Stimulated activated CD4-positive, alpha-beta T cell treated with anti-CD3 and anti-CD28 coated beads, Interleukin-1b, Interleukin-23, amount 100 ng/mL, for 48 hours (primary cell): ENCODE measurements at regions not wholly inside any gene's neighbourhood (a gene's known extent, or its start where the extent isn't known, plus 50 kb on each side); places are given as distances from the start of the nearest gene placed in this dataset.

Source experiments
- DNase-seq: peaks from one replicate; pipeline ENCODE4 v3.0.0-alpha.2; 2020

DNA sequence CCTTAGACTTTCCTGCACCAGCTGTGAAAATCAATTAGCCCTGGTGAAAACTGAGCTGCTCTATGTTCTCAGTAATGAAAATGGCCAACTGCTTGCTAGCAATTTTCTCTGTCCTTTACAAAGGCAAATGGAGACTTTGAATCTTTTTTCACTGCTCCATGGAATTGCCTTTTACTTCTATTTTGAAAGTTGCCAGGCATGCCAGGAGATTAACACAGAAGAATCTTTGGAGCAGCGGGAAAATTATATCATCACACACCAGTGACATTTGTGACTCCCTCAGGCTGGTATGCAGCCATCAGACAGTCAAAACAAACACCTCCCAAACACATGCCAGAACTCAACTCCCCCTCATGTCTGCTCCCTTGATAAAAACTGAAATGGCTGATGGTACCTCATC lies 872.0 kb upstream of the FLRT2 start:
- no peak for DNase-seq

DNA sequence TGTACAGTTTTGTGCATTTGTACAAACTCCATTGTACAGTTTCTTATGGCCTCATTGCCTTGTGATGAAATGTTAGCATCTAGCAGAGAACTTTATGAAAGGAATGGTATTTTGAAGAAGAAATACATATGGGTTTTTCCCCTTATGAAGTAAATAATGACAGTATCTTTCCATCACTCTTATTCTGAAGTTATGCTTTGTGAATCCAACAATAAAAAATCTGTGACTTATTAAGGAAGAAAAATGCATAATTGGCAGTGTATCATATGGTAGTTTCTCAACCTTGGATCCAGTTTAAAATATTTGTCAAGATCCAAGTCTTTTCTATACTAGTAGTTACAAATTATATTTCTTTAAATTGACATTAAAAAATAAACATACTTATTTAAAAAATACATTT lies 859.1 kb upstream of the FLRT2 start:
- no peak for DNase-seq

DNA sequence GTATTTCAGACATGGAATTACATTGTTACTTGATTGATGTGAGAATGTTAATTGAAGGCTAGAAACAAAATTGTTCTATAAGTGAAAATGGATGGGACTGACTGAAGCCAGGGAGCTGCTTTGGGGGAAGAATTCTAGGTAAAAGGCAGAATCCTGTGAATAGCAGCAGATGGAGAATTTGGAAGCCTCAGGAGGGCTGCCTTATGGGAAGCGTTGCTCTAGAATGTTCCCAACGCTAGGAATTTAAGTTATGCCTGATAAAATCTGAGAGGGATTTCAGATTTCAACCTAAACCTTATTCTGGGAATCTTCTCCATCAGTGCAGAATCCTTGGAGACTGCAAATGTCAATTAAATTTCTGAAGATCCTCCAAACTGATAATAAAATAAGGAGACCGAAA lies 858.2 kb upstream of the FLRT2 start:
- DNase-seq, result no peak

DNA sequence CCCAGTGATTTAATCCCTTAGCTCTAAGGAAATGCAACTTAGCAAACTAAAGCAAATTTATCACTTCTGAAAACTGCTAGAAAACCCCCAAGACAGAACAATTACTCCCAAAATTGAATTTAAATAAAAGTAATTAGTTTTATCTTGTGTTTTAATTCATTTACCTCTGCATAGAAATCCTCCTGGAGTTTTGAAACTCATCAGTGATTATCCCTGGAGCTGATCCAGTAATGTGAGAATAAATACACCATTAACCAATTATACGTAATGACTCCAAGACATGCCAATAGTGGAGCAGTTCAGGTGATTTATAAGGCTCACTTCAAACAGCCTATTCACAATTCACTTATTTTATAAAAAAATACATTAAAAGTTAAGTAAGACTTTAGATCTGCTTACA lies 855.3 kb upstream of the FLRT2 start:
- no peak for DNase-seq

DNA sequence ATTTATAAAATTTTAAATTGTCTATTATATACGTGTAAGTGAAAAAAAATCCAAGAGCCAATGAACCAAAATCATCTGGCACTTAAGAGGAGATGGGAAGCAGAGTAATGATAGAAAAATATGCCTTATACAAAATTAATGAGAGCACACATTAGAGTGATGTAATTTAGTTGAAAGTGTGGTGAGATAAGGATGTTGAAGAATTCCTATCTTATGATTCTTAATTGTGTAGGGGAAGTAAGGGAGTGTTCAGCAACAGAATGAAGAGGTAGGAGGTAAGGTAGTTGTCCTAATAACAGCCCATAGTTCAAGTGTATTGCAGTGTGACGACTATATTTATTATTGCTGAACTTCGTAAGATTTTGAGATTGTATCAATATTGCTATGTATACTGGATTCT lies 843.4 kb upstream of the FLRT2 start:
- no peak for DNase-seq

DNA sequence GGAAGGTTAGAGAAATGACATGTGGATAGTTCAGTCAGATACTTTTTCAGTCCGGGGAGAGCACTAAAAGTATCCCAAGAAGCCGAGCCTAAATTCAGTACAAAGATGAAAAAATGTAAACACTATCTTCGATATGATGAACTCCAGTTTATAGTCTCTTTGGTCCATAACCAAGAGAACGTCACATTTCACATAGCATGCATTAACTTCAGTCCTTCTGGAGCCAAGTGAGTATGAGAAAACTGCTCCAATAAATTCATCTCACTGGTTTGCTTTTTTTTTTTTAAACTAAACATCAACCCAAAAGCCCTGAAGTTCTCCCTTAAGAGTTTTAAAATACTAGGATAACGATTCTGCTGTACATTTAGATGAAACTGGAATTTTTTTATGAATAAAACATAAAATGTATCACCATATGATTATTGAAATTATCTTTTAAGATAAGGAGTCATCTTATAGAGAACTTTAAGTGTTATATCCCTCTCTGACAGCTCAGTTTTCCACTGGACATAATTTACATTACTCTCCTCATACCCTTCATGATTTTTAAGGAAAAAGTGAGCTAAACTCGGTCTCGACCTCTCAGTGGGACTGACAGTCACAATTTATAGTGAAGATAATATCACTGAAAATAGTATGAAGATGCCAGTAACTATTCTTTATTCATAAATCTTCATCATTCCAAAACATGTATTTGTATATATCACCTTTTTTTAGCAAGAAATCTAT lies 841.5 kb upstream of the FLRT2 start:
- DNase-seq, result no peak

DNA sequence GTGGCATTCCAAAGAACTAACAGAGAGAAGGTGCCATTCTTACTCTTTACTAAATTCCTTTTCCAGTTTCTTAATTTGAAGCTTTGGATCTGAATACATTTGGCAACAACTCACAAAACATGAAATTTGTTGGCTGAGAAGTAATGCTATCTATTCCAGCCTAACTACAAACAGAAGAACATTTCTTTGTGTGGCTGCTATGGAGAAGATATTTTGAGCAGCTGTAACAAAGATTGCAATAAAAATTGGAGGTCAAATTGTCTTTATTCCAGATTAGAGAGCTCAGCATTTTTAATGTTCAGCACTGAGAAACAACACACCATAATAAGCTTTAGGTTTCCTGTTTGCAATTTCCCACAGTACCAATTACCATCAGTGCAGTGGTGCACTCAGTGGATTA lies 835.8 kb upstream of the FLRT2 start:
- no peak for DNase-seq

DNA sequence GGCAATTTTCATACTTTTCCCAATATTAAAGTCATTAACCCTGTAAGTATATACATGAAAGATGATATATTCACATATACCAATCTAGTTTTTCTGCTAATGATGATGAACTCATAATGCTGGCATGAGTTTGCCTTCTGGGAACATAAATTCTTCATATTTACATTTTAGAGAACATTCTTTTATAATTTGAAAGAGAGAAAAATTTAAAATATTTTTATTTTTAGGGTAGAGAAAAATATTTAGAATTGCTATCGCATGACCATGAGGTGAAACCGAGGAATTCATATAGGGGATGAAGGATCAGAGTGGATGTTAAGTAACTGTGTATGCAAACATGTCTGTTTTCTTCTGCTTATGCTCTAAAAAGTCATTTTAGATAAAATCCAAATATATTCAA lies 825.3 kb upstream of the FLRT2 start:
- DNase-seq, result no peak

DNA sequence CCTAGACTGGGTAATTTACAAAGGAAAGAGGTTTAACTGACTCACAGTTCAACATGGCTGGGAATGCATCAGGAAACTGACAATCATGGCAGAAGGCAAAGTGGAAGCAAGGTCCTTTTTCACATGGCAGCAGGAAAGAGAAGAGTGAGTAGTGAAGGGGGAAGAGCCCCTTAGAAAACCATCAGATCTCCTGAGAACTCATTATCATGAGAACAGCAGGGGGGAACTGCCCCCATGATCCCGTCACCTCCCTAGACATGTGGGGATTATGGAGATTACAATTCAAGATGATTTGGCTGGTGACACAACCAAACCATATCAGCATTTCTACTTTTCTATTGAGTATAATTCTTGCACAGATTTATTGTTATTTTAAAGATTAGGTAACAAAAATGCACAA lies 822.1 kb upstream of the FLRT2 start:
- DNase-seq, result no peak

DNA sequence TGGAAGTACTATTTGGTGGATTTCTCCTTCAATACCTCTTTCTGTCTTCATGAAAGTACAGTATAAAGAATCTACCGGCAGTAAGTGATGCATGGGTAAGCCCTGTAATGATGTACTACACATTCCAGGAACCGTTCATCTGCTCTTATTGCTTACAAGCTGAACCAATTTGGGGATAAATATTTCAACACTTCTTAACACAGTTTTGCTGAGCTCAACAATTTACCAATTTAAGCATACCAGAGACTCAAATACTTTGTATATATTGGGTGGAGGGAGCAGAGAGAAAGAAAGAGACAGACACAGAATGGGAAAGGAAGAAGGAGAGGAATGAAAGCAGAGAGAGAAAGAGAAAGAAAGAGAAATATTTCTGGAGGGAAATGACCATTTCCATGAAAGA lies 821.1 kb upstream of the FLRT2 start:
- no peak for DNase-seq

DNA sequence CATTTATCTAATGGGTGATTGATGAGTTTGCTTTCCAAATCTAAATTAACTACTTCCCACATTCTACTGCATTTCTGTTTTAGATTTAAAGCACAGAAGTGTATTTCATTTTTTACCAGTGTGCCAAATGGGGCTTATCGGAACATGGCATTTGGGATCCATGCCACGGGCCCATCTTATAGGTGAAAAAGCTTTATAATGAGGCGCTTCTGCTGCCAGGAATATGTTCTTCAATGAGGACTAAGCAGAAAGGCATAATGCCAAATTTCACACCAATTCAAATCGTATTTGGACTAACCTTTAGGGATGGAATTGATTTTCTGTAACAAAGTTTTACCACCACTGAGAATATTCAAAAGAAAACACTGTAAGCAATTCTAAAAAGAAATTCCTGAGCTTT lies 803.5 kb upstream of the FLRT2 start:
- no peak for DNase-seq

DNA sequence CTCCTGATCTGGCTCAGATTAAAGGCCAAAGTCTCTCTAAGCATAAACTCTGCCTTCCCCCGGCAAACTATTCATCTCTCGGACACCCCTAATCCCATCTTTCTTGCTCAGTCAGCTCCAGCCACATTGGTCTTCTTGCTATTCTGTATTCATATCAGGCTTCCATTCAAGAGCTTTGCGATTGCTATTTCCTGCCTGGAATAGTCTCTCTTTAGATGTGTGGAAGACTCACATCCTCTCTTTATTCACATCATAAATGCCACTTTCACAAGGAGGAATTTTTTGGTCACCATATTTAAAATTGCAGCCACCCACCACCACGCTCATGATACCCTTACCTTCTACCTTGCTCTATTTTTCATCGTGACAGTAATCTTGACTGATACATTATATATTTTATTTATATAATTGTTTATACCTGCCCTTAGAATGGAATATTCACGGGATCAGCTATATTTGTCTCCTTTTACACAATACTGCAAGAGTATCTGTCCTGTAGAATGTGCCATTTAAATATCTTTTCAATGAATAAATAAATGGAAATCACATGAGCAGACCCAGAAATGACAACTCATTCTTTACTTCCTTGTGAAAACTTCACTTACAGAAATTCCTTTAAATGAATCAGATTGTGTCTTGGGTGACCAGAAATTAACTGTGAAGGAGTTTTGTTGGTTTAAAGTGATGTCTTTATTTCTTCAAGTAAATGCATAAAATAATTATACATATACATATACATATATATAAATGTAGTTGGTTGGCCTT lies 780.6 kb upstream of the FLRT2 start:
- DNase-seq, result no peak

DNA sequence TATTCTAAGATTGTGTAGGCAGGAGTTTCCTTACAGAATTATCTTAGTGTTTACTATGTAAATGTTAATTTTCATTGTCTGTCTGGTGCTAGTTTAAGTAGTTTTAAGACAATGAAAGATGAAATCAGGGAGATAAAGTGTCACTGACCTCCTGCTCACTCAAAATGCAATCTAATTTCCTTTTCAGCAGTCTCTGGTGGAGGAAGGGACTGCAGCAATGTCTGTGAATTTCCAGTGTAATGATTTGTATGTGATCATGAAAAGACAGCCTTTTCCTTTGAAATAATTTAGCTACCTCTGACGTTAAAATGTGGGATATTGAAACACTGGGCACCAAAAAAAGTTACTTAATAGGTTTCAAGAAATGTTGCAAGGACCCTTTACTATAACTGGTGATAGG lies 779.7 kb upstream of the FLRT2 start:
- no peak for DNase-seq

DNA sequence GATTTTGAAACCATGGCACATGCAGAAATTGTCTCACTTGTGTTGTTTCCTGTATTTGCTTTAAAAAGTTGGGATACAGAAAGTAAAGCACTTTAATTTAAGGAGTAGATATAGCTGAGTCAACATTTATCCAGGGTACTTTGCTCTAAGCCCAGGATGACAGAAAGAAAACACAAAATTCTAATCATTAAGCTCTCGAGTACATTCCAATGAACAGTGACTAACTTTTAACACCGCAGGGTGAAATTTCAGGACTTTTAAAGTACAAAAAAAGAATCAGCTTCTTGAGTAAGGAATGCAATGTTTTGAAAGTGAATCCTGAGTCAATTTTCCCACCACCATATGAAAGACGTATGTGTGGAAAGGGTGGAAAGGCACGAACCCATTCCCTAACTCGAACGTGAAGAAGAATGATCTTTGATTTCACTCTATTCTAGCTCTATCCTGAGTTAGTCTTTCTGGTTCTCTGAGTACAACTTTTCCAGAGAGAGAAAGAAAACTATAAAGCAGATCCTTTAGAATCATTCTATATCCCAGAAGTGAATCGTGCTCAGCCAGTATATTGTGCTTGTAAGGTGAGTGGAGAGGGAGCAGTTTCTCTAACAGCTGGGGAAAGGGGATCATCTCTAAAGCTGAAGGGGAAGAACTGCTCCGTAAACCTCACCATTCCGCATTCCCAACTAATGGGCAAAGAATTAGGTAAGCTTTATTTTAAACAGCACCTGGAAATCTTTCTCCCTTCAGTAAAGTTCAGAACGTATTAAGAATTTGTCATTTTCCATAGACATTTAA lies 779.0 kb upstream of the FLRT2 start:
- no peak for DNase-seq

DNA sequence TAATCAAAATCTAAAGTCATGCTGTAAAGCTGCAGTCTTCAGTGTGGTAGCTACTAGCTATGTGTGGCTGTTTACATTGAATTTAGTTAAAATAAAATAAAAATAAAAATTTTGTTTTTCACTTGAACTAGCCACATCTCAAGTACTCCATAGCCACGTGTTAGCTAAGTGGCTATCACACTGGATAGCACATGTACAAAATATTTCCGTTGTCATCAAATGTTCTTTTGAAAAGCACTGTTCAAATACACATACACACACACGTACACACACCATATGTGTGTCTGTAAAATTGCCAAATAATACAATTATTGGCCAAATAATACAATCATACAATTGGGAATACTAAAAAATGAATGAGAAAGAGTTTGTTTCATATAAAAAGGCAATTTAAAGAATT lies 778.2 kb upstream of the FLRT2 start:
- DNase-seq, result no peak

DNA sequence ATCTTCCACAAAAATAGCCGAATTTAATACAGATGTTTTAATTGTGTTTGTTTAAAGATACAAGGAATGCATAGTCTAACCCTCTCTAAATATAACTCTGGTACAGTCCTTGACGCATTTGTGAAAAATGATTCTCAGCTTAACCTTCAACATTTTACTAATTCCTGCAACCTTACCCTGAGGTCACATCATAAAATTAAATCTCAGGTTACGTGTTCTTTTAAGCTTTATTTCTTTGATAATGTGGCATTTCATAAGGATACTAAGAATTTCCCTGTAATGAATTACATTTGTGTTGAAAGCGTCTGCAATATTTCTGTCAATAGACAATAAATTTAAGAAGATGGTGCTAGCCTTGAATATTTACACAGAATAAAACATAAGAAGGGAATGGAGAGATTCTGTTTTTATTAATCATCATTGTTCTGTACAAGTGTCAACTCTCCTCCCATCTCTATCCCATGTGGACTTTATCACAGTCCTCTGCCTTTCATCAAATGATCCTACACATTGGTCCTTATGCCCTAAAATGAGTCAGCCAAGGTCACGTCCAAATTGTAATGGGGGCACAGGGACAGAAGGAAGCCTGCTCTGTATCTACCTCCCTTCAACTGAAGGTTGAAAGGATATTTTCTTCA lies 769.3 kb upstream of the FLRT2 start:
- no peak for DNase-seq

DNA sequence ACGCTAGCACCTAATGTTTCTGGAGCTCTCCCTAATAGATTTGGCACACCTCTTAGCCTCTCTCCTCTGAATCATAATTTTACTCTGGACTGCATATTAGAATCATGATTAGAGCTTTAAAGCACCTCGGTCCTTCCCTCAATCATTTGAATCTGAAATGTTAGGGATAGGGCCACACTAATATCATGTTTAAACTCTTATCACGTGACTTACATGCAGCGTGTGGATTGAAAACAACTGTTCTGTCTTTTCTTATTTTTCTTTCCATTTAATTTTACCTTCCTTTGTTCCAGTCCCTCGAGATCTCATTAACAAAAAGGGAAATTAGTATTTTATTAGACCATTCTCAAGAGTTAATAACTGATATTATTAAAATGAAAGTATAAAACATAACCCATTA lies 762.5 kb upstream of the FLRT2 start:
- DNase-seq, result no peak

DNA sequence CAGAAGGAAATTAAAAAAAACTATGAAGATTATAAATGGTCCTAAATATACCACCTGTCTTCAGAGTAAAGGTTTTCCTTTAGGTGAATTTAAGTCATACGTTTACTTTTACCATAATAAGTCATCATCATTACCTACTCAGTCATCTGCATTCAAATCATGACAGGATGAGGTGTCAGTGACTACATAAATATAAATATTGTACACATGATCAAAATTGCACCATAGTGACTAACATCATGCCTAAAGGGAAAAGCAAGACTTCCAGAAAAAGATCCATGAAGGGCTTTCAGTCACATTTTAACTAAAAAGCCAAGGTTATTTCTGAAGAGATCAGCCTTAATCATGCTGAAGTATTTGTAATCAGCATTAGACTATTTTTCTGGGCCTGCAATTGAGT lies 759.9 kb upstream of the FLRT2 start:
- DNase-seq, result no peak

DNA sequence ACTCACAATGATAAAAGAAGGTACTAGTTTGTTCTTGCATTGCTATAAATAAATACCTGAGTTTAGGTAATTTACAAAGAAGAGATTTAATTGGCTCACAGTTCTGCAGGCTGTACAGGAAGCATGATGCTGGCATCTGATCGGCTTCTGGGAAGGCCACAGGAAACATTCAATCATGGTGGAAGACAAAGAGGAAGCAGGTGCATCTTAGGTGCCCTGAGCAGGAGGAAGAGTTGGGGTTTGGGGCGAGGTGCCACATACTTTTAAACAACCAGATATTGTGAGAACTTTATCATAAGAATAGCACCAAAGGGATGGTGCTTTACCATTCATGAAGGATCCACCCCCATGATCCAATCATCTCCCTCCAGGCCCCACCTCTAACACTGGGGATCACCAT lies 752.6 kb upstream of the FLRT2 start:
- DNase-seq, result no peak

DNA sequence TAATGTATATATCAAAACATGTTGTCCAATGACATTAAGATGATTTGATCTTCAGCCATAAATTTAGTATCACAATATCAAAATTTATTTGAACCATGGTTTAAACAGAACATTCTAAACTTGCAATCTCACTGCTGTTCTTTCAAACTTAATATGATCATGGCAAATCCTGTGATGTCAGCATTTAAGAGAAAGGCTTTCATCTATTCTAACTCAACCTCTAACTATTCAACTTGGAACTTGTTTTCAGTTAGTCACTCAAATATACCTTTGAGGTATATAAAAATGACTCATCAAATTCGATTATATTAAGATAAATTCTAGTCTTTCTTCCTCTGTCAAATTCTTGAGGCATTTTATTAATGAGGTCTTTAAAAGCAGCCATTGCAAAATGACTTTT lies 747.0 kb upstream of the FLRT2 start:
- no peak for DNase-seq

DNA sequence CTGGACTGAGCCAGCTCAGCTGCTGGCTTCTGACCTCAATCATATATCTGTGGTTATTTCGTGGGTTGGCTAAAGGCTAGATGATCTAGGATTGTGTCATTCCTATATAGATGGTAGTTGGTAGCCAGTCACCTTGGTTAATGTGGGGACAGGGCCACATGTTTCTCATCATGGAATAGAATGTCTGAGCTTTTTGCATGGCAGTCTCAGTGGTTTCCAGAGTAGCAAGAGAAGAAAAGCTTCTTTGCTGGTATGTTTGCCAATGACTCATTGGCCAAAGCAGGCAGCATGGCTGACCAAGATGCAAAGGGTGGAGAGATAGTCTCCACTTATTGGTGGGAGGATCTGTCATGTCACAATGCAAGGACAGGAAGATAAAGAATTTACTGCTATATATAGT lies 746.4 kb upstream of the FLRT2 start:
- DNase-seq, result no peak

DNA sequence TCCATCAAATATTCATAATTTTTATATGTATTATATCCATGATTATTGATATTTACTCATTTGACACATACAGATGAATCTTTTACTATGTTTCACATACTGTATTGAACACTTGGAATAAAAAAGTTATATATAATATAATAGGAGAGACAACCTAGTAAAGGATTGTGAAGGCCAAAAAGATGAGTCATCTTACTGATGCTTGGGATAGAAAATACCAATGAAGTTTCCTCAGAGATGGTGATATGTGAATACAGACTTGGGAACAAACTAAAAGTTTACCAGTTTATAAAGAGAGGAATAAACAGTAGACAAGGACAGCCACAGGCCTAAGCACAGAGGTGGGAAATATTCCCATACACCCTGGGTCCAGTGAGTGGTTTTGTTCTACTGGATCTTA lies 743.9 kb upstream of the FLRT2 start:
- no peak for DNase-seq

DNA sequence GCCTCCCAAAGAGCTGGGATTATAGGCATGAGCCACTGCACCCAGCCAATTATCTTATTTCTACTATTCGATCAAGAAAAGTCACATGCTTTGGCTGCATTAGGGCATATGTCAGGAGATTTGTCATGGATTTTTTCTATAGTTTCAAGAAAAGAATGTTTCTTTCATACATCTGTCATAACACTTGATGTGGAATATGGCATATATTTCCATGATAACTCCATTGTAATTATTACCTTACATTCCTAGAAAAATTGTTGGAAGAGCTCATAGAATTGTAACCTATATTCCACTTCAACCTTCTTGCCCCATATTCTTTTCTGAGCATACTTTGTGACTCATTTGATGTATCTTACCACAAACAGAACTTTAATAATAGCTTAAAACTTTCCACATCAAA lies 740.9 kb upstream of the FLRT2 start:
- DNase-seq, result no peak
